ENCODE measurements at regions not wholly inside any gene's neighbourhood (a gene's known extent, or its start where the extent isn't known, plus 50 kb on each side); places are given as distances from the start of the nearest gene placed in this dataset.

DNA sequence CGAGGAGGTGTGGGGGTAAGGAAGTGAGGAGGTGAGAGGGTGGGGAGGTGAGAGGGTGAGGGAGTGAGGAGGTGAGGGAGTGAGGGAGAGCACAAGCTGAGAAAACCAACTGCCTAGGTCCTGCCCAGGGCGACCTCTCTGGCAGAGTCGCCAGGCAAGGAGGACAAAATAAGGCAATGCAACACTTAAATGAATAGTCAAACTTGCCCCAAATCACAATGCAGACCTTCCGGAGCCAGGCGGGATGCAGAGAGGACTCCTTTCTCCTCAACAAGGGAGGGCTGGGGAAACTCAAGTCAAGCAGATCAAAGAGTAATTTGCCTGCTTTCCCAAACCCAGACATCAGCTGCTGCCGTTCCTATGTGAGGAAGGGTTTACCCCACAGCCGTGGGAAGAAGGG is 86.0 kb downstream of the CCDC185 start:
- Histone ChIP-seq H3K4me3 (no peak overlapping the region), H3K27me3 (peaks cover 9% of the 10 kb centered on the region; the same call in 1 of the 2 replicates), H3K36me3 (no peaks in the 10 kb centered on the region), H3K9me3 (replicated peaks) (peaks cover 3% of the 10 kb centered on the region; the same call in 1 of the 2 replicates), H3K27ac (no peak overlapping the region), H3K4me1 (no peaks in the 10 kb centered on the region)
- DNase-seq: no peak

DNA sequence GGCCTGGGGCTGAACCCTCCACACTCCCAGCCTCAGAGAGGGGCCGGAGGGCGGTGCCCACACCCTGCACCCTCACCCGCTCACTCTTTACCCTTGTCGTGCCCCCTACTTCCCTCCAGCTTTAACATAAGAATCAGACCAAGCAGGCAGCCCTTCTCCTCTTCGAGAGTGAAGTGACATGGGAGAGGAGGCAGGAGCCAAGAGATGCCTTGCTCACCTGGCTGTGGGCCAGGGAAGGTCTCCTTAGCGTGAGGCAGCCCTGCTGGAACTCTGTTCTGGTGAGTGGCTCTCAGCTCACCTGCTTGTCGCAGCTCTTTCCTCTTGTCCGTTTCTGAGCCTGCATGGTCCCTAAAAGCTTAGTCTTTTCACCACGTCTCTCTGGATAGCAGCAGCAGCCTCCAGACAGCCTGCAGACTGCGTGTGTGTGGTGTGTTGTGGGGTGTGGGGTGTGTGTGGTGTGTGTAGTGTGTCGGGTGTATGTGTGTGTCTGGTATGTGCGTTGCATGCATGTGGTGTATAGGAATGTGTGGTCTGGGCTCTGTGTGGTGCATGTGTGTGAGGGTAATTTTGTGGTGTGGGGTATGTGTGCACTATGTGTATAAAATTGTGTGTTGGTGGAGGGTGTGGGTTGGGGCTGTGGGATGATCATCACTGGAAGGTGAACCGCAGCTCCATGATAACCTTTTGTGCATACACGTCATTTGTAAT is 86.7 kb downstream of the CCDC185 start:
- no peaks in the 10 kb centered on the region for H3K36me3 ChIP-seq
- peaks cover 9% of the 10 kb centered on the region; the same call in 1 of the 2 replicates for H3K27me3 ChIP-seq
- no peak overlapping the region for H3K27ac ChIP-seq
- DNase-seq: no peak
- H3K4me1 ChIP-seq: no peaks in the 10 kb centered on the region
- H3K9me3 ChIP-seq (replicated peaks): peaks cover 3% of the 10 kb centered on the region; the same call in 1 of the 2 replicates
- H3K4me3 ChIP-seq: no peak overlapping the region

DNA sequence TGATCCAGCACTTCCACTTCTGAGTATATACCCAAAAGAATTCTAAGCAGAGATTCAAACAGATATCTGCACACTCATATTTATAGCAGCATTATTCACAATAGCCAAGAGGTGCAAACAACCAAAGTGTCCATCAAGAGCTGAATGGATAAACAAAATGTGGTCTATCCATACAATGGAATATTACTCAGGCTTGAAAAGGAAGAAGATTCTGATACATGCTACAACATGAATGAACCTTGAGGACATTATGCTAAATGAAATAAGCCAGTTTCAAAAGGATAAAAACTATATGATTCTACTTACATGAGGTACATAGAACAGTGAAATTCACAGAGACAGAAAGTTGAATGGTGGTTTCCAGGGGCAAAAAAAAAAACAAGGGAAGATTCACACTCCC is 88.9 kb downstream of the CCDC185 start:
- peaks cover 3% of the 10 kb centered on the region; the same call in 1 of the 2 replicates for H3K9me3 ChIP-seq (replicated peaks)
- no peak overlapping the region for H3K4me3 ChIP-seq
- H3K27me3 ChIP-seq: peaks cover 13% of the 10 kb centered on the region; the same call in 1 of the 2 replicates
- no peak overlapping the region for H3K27ac ChIP-seq
- no peaks in the 10 kb centered on the region for H3K4me1 ChIP-seq
- DNase-seq: no peak
- H3K36me3 ChIP-seq: no peaks in the 10 kb centered on the region

- no peak overlapping the region for H3K4me3 ChIP-seq
Measured at GRCh38 chr1:223482766-223483165, 89.6 kb downstream of the CCDC185 start.

DNA sequence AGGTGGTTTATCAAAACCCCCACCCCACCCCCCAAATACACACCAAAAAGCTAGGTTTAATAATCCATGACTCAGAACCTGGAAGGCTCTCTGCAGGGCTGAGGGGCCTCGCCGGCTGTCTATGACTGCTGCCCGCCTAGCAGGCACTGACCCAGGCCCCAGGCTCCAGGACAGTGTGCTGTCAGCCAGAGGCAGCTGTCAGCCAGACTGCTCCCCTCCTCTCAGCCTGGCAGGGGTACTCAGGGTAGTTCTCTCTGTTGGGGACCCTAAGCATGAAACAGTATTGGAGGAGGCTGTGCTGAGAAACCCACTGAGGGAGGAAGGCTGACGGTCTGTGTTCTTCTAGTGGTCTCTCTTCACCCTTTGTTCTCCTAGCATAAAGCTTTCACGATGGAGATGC is 90.3 kb downstream of the CCDC185 start:
- Histone ChIP-seq H3K27me3 (peaks cover 14% of the 10 kb centered on the region), H3K27ac (no peak overlapping the region), H3K4me3 (no peak overlapping the region), H3K9me3 (replicated peaks) (peaks cover 3% of the 10 kb centered on the region; the same call in 1 of the 2 replicates), H3K36me3 (no peaks in the 10 kb centered on the region), H3K4me1 (no peaks in the 10 kb centered on the region)
- no peak for DNase-seq

More at GRCh38 chr1:223482766-223483165, 89.6 kb downstream of the CCDC185 start:
- H3K27ac ChIP-seq: no peak overlapping the region
- DNase-seq: no peak
- H3K36me3 ChIP-seq: no peaks in the 10 kb centered on the region
- no peaks in the 10 kb centered on the region for H3K4me1 ChIP-seq
- peaks cover 14% of the 10 kb centered on the region; the same call in 1 of the 2 replicates for H3K27me3 ChIP-seq
- peaks cover 3% of the 10 kb centered on the region; the same call in 1 of the 2 replicates for H3K9me3 ChIP-seq (replicated peaks)

- DNase-seq: no peak
- peaks cover 14% of the 10 kb centered on the region for H3K27me3 ChIP-seq
- no peak overlapping the region for H3K4me3 ChIP-seq
- no peaks in the 10 kb centered on the region for H3K36me3 ChIP-seq
- H3K27ac ChIP-seq: no peak overlapping the region
- no peaks in the 10 kb centered on the region for H3K4me1 ChIP-seq
- H3K9me3 ChIP-seq (replicated peaks): peaks cover 3% of the 10 kb centered on the region; the same call in 1 of the 2 replicates
Measured at GRCh38 chr1:223486366-223486765, 93.2 kb downstream of the CCDC185 start.

DNA sequence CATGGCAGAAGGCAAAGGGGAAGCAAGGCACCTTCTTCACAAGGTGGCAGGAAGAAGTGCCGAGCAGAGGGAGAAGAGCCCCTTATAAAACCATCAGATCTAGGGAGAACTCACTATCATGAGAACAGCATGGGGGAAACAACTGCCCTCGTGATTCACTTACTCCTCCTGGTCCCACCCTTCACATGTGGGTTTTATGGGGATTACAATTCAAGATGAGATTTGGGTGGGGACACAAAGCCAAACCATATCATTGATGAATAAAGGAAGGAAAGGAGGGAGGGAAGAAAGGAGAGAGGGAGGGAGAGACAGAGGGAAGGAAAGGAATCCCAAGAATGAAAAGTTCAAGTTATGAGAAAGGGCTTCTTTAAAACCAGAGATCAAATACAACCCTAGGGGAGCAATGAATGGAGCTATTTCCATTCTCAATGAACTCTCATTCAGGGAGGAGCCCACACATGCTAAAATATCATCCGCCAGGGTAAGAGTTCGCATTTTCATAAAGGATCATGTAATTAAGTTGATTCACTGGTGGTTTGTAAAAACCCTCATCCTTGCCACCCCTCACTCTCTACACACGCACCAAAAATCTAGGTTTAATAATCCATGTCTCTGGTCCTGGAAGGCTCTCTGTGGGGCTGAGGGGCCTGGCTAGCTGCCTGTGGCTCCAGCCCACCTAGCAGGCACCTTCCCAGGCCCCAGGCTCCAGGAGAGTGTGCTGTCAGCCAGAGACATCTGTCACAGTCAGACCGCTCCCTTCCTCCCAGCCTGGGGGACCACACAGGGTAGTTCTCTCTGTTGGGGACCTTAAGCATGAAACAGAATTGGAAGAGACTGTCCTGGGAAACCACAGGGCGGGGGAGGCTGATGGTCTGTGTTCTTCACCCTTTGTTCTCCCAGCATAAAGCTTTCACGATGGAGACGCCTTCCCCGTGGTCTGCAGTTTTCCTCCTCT is 94.0 kb downstream of the CCDC185 start:
- Histone ChIP-seq H3K27ac (no peak overlapping the region), H3K36me3 (no peaks in the 10 kb centered on the region), H3K9me3 (replicated peaks) (peaks cover under 1% of the 10 kb centered on the region; the same call in 1 of the 2 replicates), H3K4me3 (no peak overlapping the region), H3K27me3 (peaks cover 18% of the 10 kb centered on the region), H3K4me1 (no peaks in the 10 kb centered on the region)
- DNase-seq: no peak

GRCh38 chr1:223487887-223488259 is 94.7 kb downstream of the CCDC185 start:
- H3K27ac ChIP-seq: no peak overlapping the region
- peaks cover 24% of the 10 kb centered on the region for H3K27me3 ChIP-seq
- H3K9me3 ChIP-seq (replicated peaks): no peaks in the 10 kb centered on the region
- DNase-seq: no peak
- H3K4me1 ChIP-seq: no peaks in the 10 kb centered on the region
- no peaks in the 10 kb centered on the region for H3K36me3 ChIP-seq
- H3K4me3 ChIP-seq: no peak overlapping the region

GRCh38 chr1:223489439-223489838 is 96.2 kb downstream of the CCDC185 start:
- no peak overlapping the region for H3K27ac ChIP-seq
- H3K27me3 ChIP-seq: peaks cover 24% of the 10 kb centered on the region
- H3K9me3 ChIP-seq (replicated peaks): no peaks in the 10 kb centered on the region
- H3K4me3 ChIP-seq: no peak overlapping the region
- no peaks in the 10 kb centered on the region for H3K36me3 ChIP-seq
- no peaks in the 10 kb centered on the region for H3K4me1 ChIP-seq
- DNase-seq: no peak

GRCh38 chr1:223490256-223490655 is 97.0 kb downstream of the CCDC185 start:
- no peak overlapping the region for H3K27ac ChIP-seq
- H3K9me3 ChIP-seq (replicated peaks): no peaks in the 10 kb centered on the region
- DNase-seq: no peak
- no peak overlapping the region for H3K4me3 ChIP-seq
- H3K27me3 ChIP-seq: peaks cover 24% of the 10 kb centered on the region
- no peaks in the 10 kb centered on the region for H3K36me3 ChIP-seq
- no peaks in the 10 kb centered on the region for H3K4me1 ChIP-seq

Measured in SJCRH30 (cell line).